Right renal cortex interstitium (tissue), 3 donors: ENCODE measurements at regions not wholly inside any gene's neighbourhood (a gene's known extent, or its start where the extent isn't known, plus 50 kb on each side); places are given as distances from the start of the nearest gene placed in this dataset.
"Not testable (repeated sequence)": the region's sequence is repeated elsewhere in the genome, so short reads cannot be mapped to it uniquely, and the experiment has no call there.

Experiments
- DNase-seq, 3 donors: peaks; one replicate each; pipeline ENCODE4 v3.0.0-alpha.2; 2013; ENCODE audit warnings: low read depth in 3 of 3, low spot score in 2 of 3

- no peak for DNase-seq
Observed at GRCh38 chr3:10623578-10624275, 118.3 kb upstream of the ATP2B2 start.

- DNase-seq = no peak
Observed at GRCh38 chr3:10625323-10625722, 119.9 kb upstream of the ATP2B2 start.

GRCh38 chr3:10627884-10628572 is 122.6 kb upstream of the ATP2B2 start:
- no peak for DNase-seq

DNA sequence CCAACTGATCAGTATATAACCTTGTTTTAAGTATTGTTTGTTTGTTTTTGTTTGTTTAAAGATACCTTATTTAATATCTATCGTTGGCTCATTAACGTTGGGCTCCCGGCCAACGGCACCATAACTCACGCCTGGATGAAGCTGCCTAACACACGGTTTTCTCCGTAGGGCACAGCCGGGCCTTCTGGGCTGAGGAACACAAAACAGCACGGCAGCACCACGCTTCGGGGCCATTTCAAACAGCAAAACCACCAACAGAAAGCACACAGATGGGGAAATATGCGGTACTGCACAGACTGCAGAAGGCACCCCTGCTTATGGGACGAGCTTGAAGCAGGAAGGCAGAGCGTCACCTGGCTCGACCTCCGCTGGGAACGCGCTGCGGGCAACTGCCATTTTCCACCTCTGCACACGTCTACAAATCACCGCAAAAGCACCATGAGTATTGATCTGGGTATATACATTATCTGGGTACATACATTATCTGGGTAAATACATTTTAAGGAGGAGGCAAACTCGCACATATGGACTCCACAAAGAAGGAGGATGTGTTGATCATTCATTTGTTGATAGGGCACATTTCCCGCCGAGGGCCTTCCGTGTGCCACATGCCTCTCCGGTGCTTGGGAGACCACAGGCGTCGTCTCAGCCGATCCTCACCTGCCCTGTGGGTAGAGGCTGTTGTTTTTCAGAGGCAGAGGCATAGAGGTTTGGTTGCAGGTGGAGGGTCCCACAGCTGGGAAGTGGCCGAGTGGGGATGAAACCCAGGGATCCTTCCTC is 123.7 kb upstream of the ATP2B2 start:
- DNase-seq = no peak

- no peak for DNase-seq
Observed at GRCh38 chr3:10629671-10630040, 124.3 kb upstream of the ATP2B2 start.

GRCh38 chr3:10631224-10631623 is 125.8 kb upstream of the ATP2B2 start:
- DNase-seq = no peak

GRCh38 chr3:10632125-10632524 is 126.7 kb upstream of the ATP2B2 start:
- DNase-seq = no peak

- DNase-seq = no peak
Observed at GRCh38 chr3:10632741-10633140, 127.4 kb upstream of the ATP2B2 start.

DNA sequence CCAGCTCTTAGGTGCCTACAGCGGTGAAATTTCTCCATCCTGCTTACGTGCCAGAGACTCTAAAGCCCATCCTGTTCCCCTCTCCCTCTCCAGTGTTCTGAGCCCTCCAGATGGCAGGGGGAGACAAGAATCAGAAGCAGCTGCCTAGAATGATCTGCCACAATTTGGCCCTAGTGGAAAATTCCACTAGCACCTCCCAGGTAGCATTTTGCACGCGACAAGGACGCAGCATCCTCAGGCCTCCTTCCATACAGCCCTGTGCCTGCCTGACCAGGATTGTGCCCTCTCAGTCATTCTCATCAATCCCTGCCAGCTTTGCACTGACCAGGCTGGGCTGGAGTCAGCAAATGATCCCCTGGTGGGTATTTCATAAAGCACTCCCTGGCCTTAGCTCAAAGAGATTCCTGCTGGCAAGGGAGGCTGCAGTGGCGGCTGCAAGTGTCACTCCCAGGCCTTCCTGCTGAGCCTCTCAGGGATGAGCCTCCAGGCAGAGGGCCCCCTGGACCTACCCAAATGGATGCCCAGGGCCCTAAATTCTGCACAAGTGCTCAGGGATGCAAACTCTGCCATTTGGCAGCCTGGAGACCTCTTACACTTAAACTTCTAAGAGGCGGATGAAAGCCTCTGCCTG is 130.2 kb upstream of the ATP2B2 start:
- no peak for DNase-seq

DNA sequence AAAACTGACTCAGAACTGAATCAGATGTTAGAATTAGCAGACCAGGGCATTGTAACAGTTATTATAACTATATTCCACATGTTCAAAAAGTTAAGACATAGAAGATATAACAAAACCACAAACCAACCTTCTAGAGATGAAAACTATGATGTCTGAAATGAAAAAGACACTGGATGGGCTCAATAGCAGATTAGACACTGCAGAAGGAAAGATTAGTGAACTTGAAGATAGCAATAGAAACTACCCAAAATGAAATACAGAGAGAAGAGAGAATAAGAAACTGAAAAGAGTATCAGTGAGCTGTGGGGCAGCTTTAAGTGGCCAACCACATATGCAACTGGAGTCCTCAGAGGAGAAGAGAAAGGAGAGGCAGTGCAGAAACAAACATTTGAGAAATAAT is 132.0 kb upstream of the ATP2B2 start:
- DNase-seq = no peak

GRCh38 chr3:10638466-10638865 is 133.1 kb upstream of the ATP2B2 start:
- DNase-seq = no peak

- no peak for DNase-seq
Observed at GRCh38 chr3:10641760-10642159, 136.4 kb upstream of the ATP2B2 start.

- no peak for DNase-seq
Observed at GRCh38 chr3:10644189-10644588, 138.8 kb upstream of the ATP2B2 start.

DNA sequence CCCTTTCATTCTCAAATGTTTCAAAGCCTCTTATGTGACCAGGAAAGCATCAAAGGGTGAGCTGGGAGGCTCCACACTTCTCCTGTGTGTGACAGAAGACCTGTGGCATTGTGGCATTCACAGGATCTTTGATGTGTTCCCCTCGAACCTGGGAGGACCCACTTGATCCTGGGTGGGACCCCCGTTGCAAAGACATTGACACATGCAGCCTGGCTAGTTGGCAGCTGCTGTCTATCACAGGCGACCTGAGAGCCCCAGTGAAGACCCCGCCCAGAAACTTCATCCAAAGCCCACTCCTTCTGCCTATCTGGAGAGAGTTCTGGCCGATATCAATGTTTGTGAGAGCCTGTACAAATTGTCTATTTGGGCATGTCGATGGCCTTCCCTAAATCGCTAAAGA is 140.4 kb upstream of the ATP2B2 start:
- no peak for DNase-seq

DNA sequence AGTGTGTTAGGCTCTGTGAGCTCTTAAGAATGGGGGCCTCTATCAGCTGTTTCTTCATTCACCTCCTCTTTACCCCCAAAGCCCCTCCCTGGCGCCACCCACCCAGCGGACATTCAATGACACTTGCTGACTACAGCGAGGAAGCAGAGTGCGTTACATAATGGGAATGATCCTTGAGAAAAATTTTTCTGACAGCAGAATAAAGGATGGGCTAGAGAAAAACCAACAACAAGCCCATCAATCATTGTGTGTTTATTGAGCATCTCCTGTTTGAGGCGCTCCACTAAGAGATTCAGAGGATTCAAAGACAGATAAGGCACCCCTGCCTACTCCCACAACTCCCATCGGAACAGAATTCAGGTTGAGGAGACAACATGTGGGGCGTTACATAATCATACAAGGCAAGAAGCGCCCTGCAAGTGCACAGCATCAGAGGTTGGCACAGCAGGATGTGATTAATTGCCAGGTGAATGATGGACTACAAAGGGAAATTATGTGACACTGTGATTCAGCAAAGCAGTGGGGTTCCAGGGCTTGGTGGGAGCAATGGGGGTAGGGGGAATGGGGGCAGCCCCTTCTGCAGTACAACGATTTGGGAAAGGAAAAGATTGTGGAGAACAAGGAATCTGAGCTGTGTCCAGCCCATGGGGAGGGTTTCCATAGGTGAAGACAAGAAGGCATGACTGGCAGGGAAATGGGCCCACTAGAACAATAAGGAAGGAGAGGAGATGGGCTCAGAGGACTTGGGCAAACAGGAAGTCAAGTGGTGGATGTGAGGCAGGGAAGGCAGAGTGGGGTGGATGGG is 141.3 kb upstream of the ATP2B2 start:
- DNase-seq = no peak

- DNase-seq = no peak
Observed at GRCh38 chr3:10647376-10647775, 142.0 kb upstream of the ATP2B2 start.

DNA sequence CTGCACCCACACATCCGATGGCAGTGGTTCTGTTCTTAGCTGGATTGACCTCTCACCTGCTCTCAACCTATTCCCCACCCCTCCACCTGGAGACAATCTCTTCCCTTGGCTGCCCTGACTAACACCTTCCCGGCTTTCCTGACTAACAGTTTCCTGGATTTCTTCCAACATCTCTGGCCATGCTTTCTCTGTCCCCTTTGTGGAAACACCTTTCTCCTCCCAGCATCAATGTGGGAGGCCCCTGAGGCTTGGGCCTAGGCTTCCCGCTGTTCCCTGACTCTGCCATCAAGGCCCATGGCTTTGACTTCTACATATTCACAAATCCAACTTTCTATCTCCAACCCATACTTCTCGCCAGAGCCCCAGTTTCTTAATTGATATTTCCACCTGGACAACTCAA is 142.8 kb upstream of the ATP2B2 start:
- DNase-seq = no peak

GRCh38 chr3:10649463-10649862 is 144.1 kb upstream of the ATP2B2 start:
- not testable (repeated sequence) for DNase-seq

GRCh38 chr3:10651506-10651905 is 146.1 kb upstream of the ATP2B2 start:
- no peak for DNase-seq

DNA sequence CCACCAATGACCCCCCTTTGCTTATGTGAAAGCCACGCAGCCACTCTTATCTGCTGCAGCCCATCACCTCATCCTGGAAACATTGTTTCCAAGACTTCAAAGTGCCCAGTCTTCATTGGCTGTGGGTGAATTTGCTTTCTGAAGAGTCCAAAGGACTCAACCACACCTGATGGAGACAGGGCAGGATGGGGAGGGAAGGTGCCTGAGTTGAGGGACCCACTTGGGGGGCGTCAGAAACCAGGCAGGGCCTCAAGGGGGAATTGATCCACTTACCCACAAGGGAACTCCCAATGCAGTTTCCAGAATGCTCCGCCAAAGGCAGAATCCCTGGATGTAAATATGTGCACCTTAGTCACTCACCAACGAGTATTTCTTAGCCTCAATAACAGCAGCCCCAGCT is 147.9 kb upstream of the ATP2B2 start:
- DNase-seq = no peak
